ENCODE measurements at regions not wholly inside any gene's neighbourhood (a gene's known extent, or its start where the extent isn't known, plus 50 kb on each side); places are given as distances from the start of the nearest gene placed in this dataset.

GRCh38 chr4:167831855-167832254, 260.5 kb upstream of the ANXA10 start:
- no peaks in the 10 kb centered on the region for H3K9me2 ChIP-seq (ENCODE audit: insufficient read depth, low read length)
- no peaks in the 10 kb centered on the region for H3K36me3 ChIP-seq (ENCODE audit: insufficient read depth, low read length)
- H3K9ac ChIP-seq (ENCODE audit: low read length), result no peak overlapping the region
- no peak overlapping the region for H3K4me3 ChIP-seq (ENCODE audit: low read length)
- no peaks in the 10 kb centered on the region for H3K79me2 ChIP-seq (replicated peaks; ENCODE audit: insufficient read depth, low read length)
- H3F3A ChIP-seq (ENCODE audit: insufficient read depth, low read length, poor library complexity, severe bottlenecking), result no peaks in the 10 kb centered on the region
- TF ChIP-seq TAF1 (IDR thresholded peaks at IDR 0.05; ENCODE audit: low read depth), result no peak
- TF ChIP-seq CTCF (IDR thresholded peaks at IDR 0.05; ENCODE audit: poor library complexity, severe bottlenecking), result no peak
- TF ChIP-seq POLR2AphosphoS5 (IDR thresholded peaks at IDR 0.05), result no peak
- TF ChIP-seq EP300 (conservative IDR thresholded peaks at IDR 0.05; ENCODE audit: poor library complexity, severe bottlenecking), result no peak
- TF ChIP-seq REST (IDR thresholded peaks at IDR 0.05; ENCODE audit: borderline replicate concordance), result no peak
- no peak for TF ChIP-seq SMC3 (conservative IDR thresholded peaks at IDR 0.05; ENCODE audit: poor library complexity)
- no peak for TF ChIP-seq EZH2 (IDR thresholded peaks at IDR 0.05; ENCODE audit: borderline replicate concordance, insufficient read depth, low read length, poor library complexity, severe bottlenecking)
- no peak for TF ChIP-seq MXI1 (conservative IDR thresholded peaks at IDR 0.05; ENCODE audit: poor library complexity, severe bottlenecking)
- TF ChIP-seq RAD21 (conservative IDR thresholded peaks at IDR 0.05), result no peak
- no peak overlapping the region for H2AFZ ChIP-seq (ENCODE audit: low read depth, low read length)
- H4K20me1 ChIP-seq (ENCODE audit: insufficient read depth), result no peaks in the 10 kb centered on the region
- H3K27me3 ChIP-seq (ENCODE audit: insufficient read depth, low read depth, low read length), result no peaks in the 10 kb centered on the region
- no peaks in the 10 kb centered on the region for H3K9me3 ChIP-seq (ENCODE audit: low read length)
- no peak overlapping the region for H3K27ac ChIP-seq (ENCODE audit: low read length)
- H3K4me2 ChIP-seq (ENCODE audit: low read length), result no peak overlapping the region

GRCh38 chr4:167838686-167839085, 253.7 kb upstream of the ANXA10 start:
- no peak overlapping the region for H3K4me3 ChIP-seq (ENCODE audit: low read length)
- no peaks in the 10 kb centered on the region for H3K9me3 ChIP-seq (ENCODE audit: low read length)
- no peaks in the 10 kb centered on the region for H4K20me1 ChIP-seq (ENCODE audit: insufficient read depth)
- no peaks in the 10 kb centered on the region for H3K36me3 ChIP-seq (ENCODE audit: insufficient read depth, low read length)
- no peaks in the 10 kb centered on the region for H3F3A ChIP-seq (ENCODE audit: insufficient read depth, low read length, poor library complexity, severe bottlenecking)
- no peaks in the 10 kb centered on the region for H3K79me2 ChIP-seq (replicated peaks; ENCODE audit: insufficient read depth, low read length)
- TF ChIP-seq MXI1 (conservative IDR thresholded peaks at IDR 0.05; ENCODE audit: poor library complexity, severe bottlenecking) (no peak), RAD21 (conservative IDR thresholded peaks at IDR 0.05) (no peak), EP300 (conservative IDR thresholded peaks at IDR 0.05; ENCODE audit: poor library complexity, severe bottlenecking) (no peak), TAF1 (IDR thresholded peaks at IDR 0.05; ENCODE audit: low read depth) (no peak), EZH2 (IDR thresholded peaks at IDR 0.05; ENCODE audit: borderline replicate concordance, insufficient read depth, low read length, poor library complexity, severe bottlenecking) (no peak), POLR2AphosphoS5 (IDR thresholded peaks at IDR 0.05) (no peak), CTCF (IDR thresholded peaks at IDR 0.05; ENCODE audit: poor library complexity, severe bottlenecking) (no peak), REST (IDR thresholded peaks at IDR 0.05; ENCODE audit: borderline replicate concordance) (no peak), SMC3 (conservative IDR thresholded peaks at IDR 0.05; ENCODE audit: poor library complexity) (no peak)
- no peak overlapping the region for H3K9ac ChIP-seq (ENCODE audit: low read length)
- no peaks in the 10 kb centered on the region for H3K9me2 ChIP-seq (ENCODE audit: insufficient read depth, low read length)
- H2AFZ ChIP-seq (ENCODE audit: low read depth, low read length), result no peak overlapping the region
- H3K4me2 ChIP-seq (ENCODE audit: low read length), result no peak overlapping the region
- no peak overlapping the region for H3K27ac ChIP-seq (ENCODE audit: low read length)
- H3K27me3 ChIP-seq (ENCODE audit: insufficient read depth, low read depth, low read length), result no peaks in the 10 kb centered on the region

Measured in neural cell (in vitro differentiated cells).